GM19372 (cell line): ENCODE measurements at regions not wholly inside any gene's neighbourhood (a gene's known extent, or its start where the extent isn't known, plus 50 kb on each side); places are given as distances from the start of the nearest gene placed in this dataset.
"Not testable (repeated sequence)": the region's sequence is repeated elsewhere in the genome, so short reads cannot be mapped to it uniquely, and the experiment has no call there.

ENCODE experiments used
- ATAC-seq: cut with Tn5 transposase; IDR thresholded peaks from one replicate; pipeline ENCODE4 v1.9.1; 2021; ENCODE audit warnings: mild to moderate bottlenecking, low read depth, moderate library complexity; ENCODE audit not compliant: unreplicated experiment

- peak; percentile 97 for ATAC-seq
Measured at GRCh38 chrY:19541475-19542306, 202.8 kb downstream of the KDM5D start.

DNA sequence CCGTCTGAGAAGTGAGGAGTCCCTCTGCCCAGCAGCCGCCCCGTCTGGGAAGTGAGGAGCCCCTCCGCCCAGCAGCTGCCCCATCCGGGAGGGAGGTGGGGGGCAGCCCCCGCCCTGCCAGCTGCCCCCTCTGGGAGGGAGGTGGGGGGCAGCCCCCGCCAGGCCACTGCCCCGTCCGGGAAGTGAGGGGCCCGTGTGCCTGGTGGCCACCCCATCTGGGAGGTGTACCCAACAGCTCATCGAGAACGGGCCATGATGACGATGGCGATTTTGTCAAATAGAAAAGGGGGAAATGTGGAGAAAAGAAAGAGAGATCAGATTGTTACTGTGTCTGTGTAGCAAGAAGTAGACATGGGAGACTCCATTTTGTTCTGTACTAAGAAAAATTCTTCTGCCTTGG lies 208.8 kb downstream of the KDM5D start:
- not testable (repeated sequence) for ATAC-seq

DNA sequence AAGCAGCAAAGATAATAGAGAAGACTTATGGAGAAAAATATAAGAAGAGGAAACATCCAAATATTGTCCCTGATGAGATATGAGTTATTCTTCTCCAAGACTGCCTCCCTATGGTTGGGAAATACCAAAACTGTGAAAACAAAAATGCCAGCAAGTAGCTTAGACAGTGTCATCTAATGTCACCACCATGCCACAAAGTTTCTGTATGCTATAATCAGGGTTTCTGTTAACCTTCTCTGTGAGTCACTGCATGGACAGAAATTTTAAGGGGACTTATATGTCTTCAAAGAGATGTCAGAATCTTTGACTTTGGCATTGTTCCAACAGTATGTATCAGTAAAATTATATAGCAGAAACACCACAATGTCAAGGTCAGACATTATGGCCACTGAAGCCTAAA lies 222.6 kb downstream of the KDM5D start:
- ATAC-seq: no peak

GRCh38 chrY:19503092-19503449 lies 241.5 kb downstream of the KDM5D start:
- ATAC-seq: peak; percentile 48

DNA sequence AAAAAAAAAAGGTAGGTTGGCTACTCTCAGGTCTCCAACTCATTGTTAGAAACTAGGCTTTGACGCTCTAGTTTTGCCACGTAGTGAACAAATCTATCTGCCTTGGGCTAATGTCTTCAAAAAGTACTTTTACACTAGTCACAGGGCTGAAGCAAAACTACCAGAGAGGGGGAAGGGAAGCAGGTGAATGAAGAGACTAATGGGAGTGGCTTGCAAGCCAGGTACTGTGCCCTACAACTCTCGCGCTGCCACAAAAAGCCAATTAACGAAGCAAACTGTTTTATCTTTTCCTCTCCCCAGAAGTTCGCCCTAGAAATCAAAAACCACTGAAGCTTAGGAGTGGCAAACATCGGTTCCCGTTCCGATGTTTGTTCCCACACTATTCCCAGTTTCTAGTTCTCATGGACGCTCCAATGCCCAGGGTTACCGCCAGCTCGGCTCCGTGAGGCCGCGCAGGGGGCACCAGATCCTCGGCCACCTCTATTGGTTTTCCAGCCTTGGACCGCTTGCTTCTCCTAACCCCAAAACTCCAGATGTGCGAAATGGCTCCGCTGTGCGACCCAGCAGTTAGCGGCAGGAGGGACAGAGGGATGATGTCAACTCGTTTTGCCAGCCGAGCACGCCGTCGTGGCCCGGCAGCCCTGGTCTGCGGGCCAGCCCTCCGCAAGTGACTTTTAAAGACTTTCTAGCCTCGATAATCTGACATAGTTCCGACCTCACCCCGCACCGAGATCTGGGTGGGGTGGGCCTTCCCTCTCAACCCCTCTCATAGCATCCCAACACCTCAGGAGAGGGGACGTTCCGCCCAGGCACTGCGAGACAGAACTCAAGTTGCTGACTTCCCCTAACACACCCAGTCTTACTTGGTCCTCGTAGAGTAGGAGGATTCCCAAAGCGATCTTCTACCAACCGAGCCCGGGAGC lies 242.1 kb downstream of the KDM5D start:
- peak; percentile 46 for ATAC-seq

DNA sequence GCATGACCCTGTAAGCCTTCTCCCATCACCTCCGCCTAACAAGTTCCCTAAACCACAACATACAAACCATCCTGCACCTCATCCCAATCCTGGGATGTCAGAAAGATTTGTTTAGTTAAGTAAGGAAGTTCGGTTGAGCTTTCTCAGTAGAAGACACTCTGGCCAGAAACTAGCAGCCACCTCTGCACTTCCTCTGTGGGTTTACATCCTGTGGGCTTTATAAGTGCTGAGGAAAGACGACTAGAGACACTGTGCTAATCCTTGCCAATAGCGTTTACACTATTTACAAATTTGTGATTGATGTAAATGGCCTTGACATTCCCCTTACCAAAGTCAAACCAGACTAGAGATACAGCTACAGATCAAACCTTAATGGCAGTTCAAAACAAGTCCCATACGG lies 246.0 kb downstream of the KDM5D start:
- ATAC-seq: no peak

DNA sequence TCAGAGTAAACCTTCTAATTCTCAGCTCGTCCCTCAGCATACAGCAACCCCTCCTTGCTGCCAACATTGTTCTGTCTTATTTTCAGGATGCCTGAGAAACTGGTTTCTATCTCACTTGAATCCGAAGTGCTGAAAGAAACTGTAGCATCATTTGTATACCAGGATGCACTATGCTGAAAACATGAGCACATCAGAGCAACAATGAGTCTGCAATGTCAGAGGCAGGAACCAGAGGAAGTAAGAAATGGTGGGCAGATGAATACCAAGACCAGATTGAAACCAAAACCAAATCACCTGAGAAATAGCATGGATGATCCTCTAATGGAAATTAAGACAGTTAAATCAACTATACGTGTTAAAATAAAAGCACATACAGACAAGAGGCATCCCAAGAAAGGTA lies 257.0 kb downstream of the KDM5D start:
- ATAC-seq: no peak

DNA sequence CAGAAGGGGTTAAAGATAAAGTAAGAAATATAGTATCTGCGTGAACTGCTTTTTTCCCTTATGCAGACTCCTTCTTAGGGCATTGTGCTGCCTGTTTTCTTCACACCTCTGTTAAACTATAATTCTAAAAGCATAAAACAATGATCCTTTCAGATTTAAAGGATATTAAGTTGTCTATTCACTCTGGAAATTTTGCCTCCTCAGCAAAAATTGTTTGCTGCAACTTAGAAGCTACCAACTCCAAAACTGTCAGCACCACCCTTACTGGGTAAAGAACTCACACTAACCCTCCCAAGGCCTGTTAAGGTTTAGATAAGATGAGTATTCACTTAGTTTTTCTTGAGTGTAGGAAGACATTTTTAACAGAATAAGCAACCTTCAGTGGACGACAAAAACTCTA lies 259.5 kb downstream of the KDM5D start:
- ATAC-seq: no peak

- no peak for ATAC-seq
Measured at GRCh38 chrY:19479141-19479540, 265.4 kb downstream of the KDM5D start.

DNA sequence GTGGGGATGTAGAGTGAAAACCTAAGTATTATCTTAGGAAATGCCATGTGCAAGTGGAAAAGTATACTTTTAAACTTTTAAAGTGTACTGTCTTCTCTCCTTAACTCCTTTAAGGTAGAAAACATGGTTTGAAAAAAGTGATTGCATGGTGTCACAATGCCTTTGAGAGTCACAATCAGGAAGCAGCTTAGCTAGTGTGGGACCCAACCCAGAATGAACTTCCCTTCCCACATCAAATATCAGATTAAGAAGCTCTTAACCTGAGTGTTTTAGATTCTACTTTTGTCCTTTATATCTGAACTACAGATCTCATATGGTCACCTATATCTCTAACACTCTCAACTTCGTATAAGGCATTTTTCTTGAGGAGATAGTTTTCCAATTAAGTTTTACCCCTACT lies 266.6 kb downstream of the KDM5D start:
- ATAC-seq: no peak

GRCh38 chrY:19465809-19466208 lies 278.7 kb downstream of the KDM5D start:
- no peak for ATAC-seq

DNA sequence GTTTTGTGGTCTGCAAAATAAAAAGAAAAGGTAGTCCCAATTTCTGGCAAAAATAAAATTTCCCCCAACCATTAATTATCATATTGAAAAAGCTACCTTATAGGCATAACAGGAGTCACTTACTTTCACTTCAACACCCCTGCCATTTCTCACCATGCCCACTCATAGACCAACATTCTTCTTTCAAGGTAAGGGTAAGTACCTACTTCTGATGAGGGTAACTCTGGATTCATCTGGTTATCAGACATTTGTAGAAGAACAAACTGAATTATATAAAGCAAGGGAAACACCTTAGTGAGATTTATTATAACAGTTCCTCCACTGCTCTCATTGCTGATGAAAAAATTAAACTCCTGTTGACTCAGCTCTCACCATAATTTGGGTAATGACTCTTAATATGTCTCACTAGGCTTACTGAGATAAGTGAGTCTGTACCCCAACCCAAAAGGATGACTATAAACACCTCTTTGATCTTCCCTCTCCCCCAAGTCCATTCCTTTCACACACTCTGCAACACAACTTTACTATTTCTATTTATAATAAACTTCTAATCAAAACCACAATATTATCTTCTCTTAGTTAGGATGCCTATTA lies 287.6 kb downstream of the KDM5D start:
- ATAC-seq: no peak

- ATAC-seq: no peak
Measured at GRCh38 chrY:19433059-19433458, 311.5 kb downstream of the KDM5D start.

- ATAC-seq: no peak
Measured at GRCh38 chrY:19427736-19428518, 316.6 kb downstream of the KDM5D start.

- not testable (repeated sequence) for ATAC-seq
Measured at GRCh38 chrY:19427191-19427590, 317.3 kb downstream of the KDM5D start.

DNA sequence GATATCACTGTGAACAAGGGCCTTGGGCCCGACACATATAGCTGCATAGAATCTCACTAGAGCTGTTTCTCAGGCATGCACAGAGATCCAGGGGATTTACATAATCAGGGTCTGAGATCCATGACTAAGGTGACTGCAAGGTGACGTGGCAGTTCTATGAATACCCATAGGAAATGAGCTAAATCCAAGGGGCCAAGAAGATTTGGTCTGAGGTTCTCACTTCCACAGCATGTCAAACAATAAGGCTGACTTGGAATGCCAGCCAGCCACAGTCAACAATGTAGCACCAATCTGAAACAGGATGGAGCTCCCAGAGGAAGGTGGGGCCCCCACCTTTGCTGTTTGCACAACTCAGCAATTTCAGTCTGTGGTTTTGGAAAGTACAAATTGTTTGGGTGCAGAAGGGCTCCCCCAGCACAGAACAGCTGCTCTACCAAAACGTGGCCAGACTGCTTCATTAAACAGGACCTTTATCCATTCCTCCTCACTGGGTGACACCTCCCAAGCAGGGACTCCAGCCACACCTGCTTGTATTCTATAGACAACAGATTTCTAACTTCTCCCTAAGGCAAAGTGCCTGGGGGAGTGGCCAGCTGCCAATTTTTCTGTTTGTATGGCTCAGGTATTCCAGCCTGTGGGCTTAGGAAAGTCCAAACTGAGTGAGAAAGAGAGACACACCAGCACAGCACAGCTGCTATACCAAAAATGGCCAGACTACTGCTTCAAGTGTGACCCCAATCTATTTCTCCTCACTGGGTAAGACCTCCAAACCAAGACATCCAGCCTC lies 333.4 kb downstream of the KDM5D start:
- no peak for ATAC-seq

- no peak for ATAC-seq
Measured at GRCh38 chrY:19406246-19406645, 338.3 kb downstream of the KDM5D start.

GRCh38 chrY:19405598-19405997 lies 338.9 kb downstream of the KDM5D start:
- ATAC-seq: no peak

DNA sequence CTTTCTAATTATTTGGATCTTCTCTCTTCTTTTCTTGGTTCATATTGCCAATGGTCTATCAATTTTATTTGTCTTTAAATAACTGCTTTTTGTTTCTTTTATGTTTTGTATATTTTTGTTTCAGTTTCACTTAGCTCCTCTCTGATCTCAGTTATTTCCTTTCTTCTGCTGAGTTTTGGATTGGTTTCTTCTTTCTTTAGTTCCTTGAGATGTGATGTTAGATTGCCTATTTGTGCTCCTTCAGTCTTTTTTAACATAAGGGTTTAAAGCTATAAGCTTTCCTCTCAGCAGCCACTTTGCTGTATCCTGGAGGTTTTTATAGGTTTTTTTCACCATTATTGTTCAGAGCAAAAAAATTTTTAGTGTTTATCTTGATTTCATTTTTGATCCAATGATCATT lies 351.6 kb downstream of the KDM5D start:
- ATAC-seq: no peak

- ATAC-seq: no peak
Measured at GRCh38 chrY:19391922-19392321, 352.6 kb downstream of the KDM5D start.
